HG03039 (cell line): ENCODE measurements at regions not wholly inside any gene's neighbourhood (a gene's known extent, or its start where the extent isn't known, plus 50 kb on each side); places are given as distances from the start of the nearest gene placed in this dataset.
A peak's percentile ranks its signal among the peaks of the same experiment; 100 is the strongest.
"Not testable (repeated sequence)": the region's sequence is repeated elsewhere in the genome, so short reads cannot be mapped to it uniquely, and the experiment has no call there.

Source experiments
- ATAC-seq: cut with Tn5 transposase; IDR thresholded peaks from one replicate; pipeline ENCODE4 v1.9.1; 2021; ENCODE audit warnings: mild to moderate bottlenecking, moderate library complexity; ENCODE audit not compliant: unreplicated experiment

DNA sequence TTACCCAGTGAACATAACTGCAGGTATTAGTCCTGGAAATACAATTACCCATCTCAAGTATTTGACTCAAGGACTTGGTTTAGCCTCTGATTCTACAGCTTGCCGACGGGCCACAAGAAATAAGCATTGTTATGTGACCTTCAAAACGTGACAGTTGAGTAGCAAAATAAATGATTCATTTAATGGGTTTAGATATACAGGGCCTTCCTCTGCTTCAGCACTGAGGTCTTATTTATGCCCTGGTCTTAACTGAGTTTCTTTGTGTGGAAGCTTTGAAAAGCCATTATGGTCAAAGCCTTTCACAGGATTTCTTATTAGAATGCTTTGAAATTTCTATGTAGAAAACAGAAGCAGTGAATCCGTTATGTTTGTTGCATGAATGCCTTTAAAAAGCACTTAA is 899.2 kb upstream of the API5 start:
- no peak for ATAC-seq

DNA sequence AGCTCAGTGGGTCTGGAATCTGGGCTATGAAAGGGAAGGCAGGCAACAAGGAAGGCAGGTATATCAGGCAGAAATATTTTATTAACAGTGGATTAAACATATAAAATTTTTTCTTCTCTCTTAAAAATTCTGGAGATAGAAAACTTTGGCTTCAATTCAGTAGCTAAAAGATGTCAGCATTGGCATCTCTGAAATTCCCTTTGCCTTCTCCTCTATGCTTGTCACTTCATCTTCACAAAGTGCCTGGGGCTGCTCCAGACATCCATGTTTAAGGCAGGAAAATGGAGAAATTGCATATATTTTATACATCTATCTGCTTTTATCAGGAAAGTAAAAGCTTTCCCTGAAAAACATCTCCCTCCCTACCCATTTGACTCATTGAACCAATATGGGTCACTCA is 894.1 kb upstream of the API5 start:
- no peak for ATAC-seq

DNA sequence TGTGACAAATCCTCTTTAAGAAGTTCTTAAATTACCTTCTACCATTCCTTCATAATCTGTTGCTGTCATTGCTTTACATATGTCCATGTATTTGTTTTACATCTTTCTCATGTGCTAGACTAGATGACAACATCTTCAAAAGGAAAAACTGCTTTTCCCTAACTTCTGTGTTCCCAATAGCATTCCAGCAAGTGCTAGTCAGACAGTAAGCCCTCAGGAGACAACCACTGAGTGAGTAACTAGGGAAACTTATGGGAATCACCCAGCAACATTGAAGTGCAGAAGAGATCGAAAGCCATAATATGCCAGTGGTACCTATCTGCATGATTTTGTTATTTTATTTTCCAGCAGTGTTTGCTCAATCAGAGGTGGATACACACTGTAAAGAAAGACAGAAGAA is 889.7 kb upstream of the API5 start:
- no peak for ATAC-seq

DNA sequence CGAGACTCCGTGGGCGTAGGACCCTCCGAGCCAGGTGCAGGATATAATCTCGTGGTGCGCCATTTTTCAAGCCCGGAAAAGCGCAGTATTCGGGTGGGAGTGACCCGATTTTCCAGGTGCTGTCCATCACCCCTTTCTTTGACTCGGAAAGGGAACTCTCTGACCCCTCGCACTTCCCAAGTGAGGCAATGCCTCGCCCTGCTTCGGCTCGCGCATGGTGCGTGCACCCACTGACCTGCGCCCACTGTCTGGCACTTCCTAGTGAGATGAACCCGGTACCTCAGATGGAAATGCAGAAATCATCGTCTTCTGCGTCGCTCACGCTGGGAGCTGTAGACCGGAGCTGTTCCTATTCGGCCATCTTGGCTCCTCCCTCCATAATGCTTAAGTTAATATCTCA is 876.9 kb upstream of the API5 start:
- not testable (repeated sequence) for ATAC-seq

DNA sequence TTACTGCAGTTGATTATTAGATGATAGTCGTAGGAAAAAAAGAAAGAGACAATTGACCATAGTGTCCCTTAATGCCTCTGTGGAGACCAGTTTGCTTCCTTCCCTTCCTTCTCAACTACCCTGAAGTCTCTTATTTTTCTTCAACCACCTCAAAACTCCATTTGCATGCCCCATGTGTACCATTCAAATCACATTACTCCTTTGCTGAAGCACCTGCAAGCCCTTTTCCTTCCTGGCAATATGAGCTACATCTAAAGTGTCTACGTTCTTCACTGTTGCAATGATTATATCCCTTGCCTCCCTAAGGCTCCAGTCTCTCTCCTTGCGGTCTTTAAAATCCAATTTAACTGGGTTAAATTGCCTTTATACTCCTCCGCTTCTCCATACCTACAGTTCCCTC is 867.4 kb upstream of the API5 start:
- no peak for ATAC-seq

DNA sequence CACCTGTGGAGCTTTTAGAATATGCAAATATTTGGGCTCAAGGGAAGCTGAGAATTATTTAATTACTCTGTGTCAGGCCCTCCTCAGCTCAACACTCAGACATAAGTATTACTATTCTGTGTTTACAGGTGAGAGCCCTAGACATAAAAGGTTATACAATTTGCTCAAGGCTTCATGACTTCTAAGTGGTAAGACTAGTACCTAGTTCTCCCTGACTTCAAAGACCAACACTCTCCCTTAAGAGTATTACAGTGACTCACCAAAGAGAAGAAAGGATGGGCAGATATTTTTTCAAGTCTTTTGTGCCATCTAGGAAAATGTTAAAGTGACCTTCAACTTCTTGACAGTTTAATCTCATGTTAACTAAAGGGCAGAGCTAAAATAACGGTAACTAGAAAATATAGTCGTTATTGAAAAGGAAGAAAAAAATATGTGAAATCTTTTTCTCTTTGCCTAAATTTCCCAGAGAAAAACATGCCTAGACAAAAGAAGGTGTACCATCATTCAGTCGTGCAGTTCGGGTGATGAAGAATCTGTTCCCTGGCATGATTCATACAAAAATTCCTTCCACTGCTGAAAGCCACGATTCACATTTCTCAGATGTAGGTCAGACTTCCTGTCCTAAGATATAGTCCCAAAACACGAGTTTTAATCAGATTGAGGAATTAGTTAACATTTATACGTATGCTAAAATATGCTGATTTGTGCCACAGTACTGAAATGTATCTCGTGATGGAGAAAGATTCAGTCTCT is 849.1 kb upstream of the API5 start:
- no peak for ATAC-seq

DNA sequence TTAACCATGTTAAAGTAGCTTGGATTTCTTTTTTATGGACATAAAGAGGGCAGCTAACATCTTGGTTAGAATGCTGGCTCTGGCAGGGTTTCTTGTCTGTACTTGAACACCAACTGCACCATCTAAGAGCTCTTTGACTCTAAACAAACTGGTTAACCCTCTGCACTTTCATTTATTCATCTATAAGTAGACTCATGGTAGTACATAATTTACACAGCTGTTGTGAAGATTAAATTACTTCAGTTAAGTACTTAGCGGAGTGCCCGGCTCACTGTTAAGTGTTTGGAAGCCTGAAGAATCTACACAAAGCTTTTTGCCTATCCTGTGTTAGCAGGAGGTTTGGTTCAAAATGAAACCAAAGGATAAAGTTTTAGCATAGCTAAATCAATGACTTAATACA is 846.2 kb upstream of the API5 start:
- ATAC-seq = no peak

DNA sequence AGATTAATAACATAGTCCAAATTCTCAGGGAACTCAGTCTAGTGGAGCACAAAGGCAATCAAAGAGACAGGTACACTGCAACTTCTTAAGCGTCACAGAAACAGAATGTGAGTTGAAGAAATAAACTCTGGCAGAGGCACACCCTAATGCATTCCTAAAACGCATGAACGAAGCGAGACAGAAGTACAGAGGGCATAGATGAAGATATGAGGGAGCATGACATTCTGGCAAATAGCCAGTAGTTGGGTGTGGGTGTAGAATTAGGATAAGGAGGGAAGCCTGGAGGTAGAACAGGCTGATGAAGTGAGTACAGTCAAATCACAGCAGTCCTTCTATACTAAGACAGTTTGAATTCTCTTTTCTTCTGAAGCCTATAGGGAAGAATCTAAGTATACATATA is 838.7 kb upstream of the API5 start:
- no peak for ATAC-seq

DNA sequence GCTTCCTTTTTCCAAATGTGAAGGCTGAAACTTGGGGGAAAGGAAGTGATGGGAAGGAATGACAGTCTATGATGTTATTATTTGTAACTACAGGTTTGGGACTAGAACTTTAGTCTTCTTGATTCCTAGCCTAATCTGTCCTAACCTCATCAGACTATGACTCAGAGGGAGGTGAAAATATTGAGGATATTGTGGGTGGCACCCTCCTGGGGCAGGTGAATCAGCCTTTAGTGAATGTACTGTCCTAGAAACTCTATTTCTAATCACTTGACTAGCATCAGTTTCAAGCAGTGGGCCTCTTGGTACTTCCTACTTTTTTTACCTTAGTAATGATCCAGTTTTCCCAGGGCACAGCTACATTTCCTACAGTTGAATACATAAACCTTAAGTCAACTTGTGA is 829.0 kb upstream of the API5 start:
- ATAC-seq = no peak

DNA sequence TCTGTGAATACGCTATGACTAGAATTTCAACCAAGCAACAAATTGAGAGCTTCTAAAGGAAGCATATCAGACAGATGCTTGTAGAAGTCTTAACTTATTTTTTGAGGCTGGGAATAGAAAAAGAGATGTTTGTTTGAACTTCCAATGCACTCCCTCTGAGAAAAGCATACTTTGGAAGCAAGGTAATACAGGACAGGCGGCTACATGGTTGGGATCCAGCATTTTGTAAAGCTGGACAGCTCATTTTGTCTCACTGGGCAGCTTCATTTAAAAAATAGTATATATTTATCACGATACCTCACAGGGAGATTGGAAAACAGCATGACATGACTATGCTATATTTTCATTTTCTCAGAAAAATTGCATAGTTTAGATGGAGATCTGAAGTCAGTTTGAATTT is 821.3 kb upstream of the API5 start:
- no peak for ATAC-seq

DNA sequence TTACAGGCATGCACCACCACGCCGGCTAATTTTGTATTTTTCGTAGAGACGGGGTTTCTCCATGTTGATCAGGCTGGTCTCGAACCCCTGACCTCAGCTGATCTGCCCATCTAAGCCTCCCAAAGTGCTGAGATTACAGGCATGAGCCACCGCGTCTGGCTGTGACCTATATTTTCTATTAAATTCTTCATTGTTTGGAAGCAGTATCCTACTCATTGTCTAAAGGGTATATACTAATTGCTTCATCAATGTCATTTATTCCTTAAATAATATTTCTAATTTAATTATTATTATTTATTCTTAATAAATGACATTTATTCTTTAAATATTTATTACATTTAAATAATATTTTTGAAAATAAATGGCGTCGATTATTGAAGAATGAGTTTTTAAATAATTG is 817.3 kb upstream of the API5 start:
- ATAC-seq = no peak

DNA sequence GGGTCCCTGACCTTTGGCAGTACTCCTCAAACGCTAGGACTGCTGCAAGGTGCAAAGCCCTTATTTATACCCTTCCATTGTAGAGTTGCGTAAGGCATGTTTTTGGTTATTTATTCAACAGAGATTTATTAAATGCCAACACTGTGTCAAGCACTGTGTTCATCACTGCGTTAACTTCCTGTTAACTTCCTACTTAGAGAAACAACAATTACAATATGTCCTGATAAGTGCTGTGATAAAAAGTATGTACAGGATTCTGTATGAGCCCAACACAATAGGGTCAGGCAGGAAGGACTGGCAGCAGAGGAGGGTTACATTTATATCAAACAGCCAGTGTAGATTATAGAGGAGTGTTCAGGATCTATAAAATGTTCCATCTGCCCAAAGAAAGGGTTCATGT is 812.8 kb upstream of the API5 start:
- ATAC-seq = no peak

DNA sequence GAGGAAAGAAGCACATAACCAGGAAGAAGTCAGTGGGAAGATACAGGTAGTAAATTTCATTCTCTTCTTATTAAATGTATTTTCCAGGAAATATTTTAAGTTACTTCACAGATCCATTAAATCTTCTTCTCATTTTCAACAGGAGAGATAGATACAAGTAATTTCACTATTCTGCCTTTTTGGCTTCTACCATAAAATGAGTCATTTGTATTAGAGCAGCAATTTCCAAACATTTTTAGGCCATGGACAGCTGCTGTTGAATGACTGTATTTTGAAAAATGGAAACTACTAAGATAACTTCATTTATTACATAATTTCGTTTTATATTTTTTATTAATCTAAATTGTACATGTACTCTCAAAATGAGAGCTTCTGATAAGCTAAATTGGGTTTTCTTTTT is 809.6 kb upstream of the API5 start:
- no peak for ATAC-seq

DNA sequence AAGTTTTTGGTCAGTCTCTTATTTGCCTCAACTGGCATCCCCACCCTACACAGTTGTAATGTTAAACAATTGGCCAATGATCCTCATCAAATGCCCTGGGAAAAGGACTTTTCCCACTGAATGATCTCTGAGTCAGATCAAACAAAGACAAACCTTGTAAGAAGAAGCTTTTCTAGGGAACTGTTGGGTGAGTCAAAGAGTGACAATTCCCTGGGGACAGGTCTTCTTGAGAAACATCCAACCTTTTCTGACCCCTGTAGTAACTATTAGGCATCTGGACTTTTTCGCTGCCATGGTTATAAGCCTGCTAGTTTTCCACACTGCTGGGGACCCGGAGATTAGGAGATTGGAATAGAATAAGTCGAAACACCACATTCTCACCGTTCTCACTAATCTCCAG is 789.8 kb upstream of the API5 start:
- ATAC-seq = no peak

DNA sequence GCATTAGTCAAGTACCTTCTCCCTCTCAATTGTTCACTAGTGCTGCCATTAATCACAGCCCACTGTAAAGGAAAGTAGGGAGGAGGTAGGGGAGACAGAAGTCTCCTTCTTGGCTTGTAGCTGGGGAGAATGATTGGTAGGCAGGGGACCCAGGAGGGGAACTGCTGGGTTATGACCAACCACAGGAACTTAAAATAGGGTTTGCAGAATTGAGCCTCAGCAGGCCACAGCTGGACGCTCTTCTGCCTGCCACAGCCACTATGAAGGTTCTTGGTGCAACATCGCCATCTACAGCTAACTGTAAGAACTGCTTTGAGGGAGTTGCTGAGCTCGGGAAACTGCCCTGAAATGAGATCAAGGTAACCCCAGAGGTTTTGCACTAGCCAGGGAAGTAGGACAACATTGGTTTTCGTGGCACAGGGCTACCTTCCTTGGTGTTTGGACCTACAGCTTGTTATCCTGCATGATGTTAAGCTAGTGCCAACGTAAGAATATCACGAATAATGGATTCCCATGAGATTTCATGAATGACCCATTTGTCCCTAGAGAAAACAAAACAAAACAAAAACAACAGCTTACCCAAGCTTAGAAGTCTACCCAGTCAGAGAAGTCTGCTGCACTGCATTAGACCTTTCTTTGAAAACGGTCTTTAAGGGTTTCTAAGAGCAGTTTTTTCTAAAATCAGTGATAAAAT is 787.1 kb upstream of the API5 start:
- ATAC-seq = peak; percentile 96

DNA sequence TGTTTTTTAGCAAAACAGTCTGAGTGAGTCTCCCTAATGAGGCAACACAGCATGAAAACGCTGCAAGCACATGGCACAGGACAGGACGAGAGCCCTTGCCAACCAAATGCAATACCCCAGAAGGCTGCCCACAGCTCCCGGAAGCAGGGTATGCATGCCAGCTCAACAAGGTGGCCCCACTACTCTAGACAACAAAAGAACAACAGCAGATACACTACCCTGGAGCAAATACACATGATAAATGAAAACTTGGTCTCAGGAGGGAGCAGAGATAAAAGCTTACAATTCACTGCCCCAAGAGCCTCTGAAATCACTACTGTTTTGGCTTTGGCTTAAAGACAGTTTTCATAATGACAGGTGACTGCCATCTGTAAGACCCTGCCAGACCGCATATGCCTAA is 785.4 kb upstream of the API5 start:
- no peak for ATAC-seq

DNA sequence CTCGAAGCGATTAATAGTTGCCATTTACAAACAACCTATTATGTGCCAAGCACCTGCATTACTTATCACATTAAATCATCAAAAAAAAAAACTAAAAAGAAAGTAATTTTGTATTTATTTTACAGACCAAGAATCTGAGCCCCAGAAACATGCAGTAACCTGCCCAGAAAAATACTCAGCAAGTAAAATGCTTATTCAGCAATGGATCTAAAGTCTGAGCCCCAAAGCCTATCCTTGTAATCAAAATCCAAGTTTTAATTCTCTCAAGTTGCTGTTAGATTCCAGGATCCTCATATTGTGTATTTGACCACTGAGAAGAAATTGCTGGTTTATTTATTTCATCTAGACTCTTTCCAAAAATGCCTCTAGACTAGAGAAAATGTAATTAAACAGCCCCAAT is 783.3 kb upstream of the API5 start:
- no peak for ATAC-seq

DNA sequence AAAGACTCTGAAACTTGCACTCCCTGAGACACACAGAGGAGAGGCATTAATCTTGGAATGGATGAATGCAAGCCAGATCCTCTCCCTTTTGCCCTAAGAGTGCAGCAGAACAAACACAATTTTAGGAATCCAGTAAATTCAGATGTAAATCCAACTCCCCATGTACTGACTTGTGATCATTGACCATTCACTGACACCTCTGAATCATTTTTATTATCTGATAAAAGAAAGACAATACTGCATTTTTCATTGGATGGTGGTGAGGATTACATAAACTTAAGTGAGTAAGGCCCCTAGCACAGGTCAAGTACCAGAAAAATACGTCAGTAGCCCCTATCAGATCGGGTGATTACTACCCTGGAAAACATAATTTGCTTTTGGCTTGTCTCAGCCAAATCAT is 782.9 kb upstream of the API5 start:
- no peak for ATAC-seq

DNA sequence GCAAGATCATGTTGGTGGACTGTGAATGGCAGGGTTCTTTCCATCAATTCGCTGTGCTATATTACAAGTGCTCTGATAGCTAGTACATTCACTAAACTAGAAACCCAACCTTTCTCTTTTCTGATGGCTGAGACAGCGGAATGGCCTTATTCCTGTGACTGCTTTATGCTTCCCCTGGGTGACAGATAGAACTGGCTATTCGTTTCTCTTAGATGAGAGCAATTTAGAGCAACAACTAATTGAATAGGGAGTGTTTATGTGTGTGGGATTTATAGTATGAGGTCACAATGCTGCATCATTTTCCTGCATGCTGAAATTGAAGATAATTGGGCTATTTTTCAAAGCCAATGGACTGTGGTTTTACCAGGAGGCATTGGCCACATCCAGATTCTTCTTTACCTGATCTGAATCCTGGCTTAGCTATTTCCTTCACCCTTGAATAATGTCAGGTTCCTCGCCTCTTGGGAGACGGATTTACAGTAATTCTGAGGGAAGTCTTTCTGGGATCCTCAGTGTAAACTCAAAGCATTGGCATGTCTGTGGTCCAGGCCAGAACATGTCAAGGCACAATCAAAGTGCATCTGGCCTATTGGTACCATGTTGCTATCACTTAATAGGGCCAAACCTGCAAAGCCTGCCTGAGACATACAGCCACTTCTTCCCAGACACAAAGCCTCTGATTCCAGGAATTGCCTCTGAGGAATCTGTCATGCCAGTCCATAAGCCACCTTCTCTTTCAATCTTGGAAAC is 775.0 kb upstream of the API5 start:
- ATAC-seq = no peak

DNA sequence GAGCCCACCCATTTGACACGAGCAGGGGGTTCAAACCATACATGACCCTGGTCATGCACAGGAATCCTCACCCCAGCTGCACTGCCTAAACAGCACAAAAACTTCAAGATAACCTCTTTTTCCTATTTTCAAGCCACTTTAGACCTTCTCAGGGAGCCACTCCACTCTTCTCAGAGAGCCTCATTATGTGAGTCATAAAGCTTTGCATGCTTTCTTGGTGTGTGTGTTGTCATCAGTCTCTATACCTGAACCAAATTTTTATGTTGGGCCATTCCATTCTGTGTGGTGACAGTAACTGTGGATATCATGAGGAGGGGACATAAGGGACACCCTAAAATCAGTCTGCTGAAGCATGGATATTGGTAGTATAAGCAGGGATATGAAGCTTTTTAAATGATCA is 769.5 kb upstream of the API5 start:
- ATAC-seq = no peak

DNA sequence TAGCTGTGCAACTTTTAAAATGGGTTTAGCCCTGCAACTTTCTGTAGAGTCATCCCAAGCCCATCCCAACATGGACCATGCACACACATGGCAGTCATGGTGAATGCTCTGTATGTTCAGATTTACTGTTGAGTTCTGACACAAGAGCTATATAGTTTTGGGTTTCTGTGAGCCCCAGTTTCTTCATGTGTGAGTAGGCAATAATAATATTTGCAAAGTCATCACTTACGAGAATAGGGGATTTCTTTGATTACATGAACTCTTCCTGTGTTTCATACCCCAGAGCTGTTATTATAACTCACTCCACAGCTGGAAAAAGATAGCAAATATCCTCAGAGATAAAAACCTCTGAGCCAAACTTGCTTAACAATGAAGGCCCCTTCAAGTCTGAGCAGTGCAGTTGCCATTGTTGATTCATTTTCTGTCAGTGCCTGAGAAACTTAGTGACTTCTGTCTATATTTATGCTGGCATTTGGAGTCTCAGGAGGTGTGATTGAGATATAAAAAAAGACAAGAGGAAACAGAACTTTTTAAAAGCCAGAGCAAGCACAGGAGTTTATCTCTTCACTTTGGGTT is 767.9 kb upstream of the API5 start:
- no peak for ATAC-seq

DNA sequence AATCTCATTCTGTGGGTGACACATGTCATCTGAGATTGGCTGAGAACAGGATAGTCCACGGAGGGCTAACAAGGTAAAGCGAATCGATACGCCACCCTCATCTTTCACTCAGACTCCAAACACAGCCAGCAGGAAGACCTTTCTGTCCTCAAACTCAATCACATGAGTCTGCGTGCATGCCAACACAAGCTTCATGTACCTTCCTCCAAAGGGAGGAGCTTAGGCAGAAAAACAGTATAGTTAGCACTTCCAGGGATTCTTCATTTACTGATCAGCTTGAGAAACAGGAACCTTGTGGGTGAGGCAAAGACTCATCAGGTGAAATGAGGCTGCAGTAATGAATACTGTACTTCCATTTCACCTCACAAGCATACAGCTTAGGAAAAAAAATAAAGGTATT is 767.1 kb upstream of the API5 start:
- no peak for ATAC-seq
